ENCODE measurements at regions not wholly inside any gene's neighbourhood (a gene's known extent, or its start where the extent isn't known, plus 50 kb on each side); places are given as distances from the start of the nearest gene placed in this dataset.

DNA sequence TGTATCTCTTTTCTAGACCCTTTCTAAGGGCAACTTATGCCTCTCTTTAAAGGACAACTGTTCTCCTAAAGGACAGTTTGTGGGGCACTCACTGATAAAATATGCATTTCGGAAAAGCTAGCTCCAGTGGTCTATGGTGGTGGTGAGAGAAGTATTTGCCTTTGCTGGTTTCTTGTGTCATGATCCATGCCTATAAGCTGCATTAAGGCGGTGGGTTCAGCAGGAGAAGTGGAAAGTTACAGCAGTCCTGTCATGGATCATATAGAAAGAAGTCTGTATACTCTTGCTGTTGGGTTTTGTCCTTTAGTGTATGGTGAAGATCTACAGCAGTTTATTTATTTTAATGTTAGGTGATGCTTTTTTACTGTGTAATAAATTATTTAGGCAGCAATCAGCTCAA is 563.9 kb upstream of the PSMD7 start (continued):
- TF ChIP-seq CUX1 (IDR thresholded peaks at IDR 0.05; ENCODE audit: insufficient replicate concordance, low read depth, low read length): no peak
- TF ChIP-seq, protein P1, sequence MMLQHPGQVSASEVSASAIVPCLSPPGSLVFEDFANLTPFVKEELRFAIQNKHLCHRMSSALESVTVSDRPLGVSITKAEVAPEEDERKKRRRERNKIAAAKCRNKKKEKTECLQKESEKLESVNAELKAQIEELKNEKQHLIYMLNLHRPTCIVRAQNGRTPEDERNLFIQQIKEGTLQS (IDR thresholded peaks at IDR 0.05; ENCODE audit: borderline replicate concordance, extremely low read depth, low read depth, low read length): no peak
- TF ChIP-seq, protein P2, sequence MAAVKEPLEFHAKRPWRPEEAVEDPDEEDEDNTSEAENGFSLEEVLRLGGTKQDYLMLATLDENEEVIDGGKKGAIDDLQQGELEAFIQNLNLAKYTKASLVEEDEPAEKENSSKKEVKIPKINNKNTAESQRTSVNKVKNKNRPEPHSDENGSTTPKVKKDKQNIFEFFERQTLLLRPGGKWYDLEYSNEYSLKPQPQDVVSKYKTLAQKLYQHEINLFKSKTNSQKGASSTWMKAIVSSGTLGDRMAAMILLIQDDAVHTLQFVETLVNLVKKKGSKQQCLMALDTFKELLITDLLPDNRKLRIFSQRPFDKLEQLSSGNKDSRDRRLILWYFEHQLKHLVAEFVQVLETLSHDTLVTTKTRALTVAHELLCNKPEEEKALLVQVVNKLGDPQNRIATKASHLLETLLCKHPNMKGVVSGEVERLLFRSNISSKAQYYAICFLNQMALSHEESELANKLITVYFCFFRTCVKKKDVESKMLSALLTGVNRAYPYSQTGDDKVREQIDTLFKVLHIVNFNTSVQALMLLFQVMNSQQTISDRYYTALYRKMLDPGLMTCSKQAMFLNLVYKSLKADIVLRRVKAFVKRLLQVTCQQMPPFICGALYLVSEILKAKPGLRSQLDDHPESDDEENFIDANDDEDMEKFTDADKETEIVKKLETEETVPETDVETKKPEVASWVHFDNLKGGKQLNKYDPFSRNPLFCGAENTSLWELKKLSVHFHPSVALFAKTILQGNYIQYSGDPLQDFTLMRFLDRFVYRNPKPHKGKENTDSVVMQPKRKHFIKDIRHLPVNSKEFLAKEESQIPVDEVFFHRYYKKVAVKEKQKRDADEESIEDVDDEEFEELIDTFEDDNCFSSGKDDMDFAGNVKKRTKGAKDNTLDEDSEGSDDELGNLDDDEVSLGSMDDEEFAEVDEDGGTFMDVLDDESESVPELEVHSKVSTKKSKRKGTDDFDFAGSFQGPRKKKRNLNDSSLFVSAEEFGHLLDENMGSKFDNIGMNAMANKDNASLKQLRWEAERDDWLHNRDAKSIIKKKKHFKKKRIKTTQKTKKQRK (IDR thresholded peaks at IDR 0.05; ENCODE audit: low read depth, low read length): no peak
- TF ChIP-seq MLLT1 (IDR thresholded peaks at IDR 0.05): no peak
